Heart left ventricle (tissue), 13 donors: ENCODE measurements at regions not wholly inside any gene's neighbourhood (a gene's known extent, or its start where the extent isn't known, plus 50 kb on each side); places are given as distances from the start of the nearest gene placed in this dataset.

Experiments
- CTCF ChIP-seq, 12 donors: fragments of 200-600 bp; sonication (generic) in 4 of 12; IDR thresholded peaks; one replicate each; pipeline versions ENCODE4 v1.5.0 to v1.8.0; 2018 to 2022; ENCODE audit warnings: antibody characterized with exemption in 12 of 12, mild to moderate bottlenecking in 5 of 12
- POLR2A ChIP-seq, 2 donors: fragments of 450-650 bp; IDR thresholded peaks; one replicate each; pipeline ENCODE4 v1.6.1; 2017; ENCODE audit warnings: antibody characterized with exemption in 2 of 2, mild to moderate bottlenecking in 2 of 2, moderate library complexity in 2 of 2
- donor health status: ischemic (EF 13 %, LVEDD 7.1; RV severe dilation, severe dysfunction).
- donor health status: DM: no; HTN: yes; CAD: no.
- donor health status: DM: no; HTN: no; CAD: no.
- donor health status: ischemic (EF 25% LVEDD 6.9; RV normal size, moderate dysfunction).
- donor health status: ischemic (EF 25% LVEDD 5.7; RV mildly dilated, moderate dysfunction).
- donor health status: ischemic (EF 35%, LVEDD 5.7; RV mildly dilated, moderate dysfunction).
- donor health status: nonischemic (EF 11% LVEDD 7.7; RV severe dilation, severe dysfunction).
- donor health status: DM: yes; HTN: yes; CAD: no.
- donor health status: PGD.
- donor health status: ischemic (EF 29% LVEDD 5.4; RV normal size, mild dysfunction).
- donor health status: nonischemic (EF 23%, LVEDD 6.1; RV moderate dilation, normal function).

- TF ChIP-seq CTCF (IDR thresholded peaks at IDR 0.05) (no peak), POLR2A (IDR thresholded peaks at IDR 0.05) (no peak)
Measured at GRCh38 chr2:52571380-52572347, 1195.9 kb upstream of the CHAC2 start.
